ENCODE measurements at regions not wholly inside any gene's neighbourhood (a gene's known extent, or its start where the extent isn't known, plus 50 kb on each side); places are given as distances from the start of the nearest gene placed in this dataset.

- TF ChIP-seq, protein P1, sequence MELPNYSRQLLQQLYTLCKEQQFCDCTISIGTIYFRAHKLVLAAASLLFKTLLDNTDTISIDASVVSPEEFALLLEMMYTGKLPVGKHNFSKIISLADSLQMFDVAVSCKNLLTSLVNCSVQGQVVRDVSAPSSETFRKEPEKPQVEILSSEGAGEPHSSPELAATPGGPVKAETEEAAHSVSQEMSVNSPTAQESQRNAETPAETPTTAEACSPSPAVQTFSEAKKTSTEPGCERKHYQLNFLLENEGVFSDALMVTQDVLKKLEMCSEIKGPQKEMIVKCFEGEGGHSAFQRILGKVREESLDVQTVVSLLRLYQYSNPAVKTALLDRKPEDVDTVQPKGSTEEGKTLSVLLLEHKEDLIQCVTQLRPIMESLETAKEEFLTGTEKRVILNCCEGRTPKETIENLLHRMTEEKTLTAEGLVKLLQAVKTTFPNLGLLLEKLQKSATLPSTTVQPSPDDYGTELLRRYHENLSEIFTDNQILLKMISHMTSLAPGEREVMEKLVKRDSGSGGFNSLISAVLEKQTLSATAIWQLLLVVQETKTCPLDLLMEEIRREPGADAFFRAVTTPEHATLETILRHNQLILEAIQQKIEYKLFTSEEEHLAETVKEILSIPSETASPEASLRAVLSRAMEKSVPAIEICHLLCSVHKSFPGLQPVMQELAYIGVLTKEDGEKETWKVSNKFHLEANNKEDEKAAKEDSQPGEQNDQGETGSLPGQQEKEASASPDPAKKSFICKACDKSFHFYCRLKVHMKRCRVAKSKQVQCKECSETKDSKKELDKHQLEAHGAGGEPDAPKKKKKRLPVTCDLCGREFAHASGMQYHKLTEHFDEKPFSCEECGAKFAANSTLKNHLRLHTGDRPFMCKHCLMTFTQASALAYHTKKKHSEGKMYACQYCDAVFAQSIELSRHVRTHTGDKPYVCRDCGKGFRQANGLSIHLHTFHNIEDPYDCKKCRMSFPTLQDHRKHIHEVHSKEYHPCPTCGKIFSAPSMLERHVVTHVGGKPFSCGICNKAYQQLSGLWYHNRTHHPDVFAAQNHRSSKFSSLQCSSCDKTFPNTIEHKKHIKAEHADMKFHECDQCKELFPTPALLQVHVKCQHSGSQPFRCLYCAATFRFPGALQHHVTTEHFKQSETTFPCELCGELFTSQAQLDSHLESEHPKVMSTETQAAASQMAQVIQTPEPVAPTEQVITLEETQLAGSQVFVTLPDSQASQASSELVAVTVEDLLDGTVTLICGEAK (IDR thresholded peaks at IDR 0.05), result no peak
- TF ChIP-seq, protein P1 (CRISPR knock-in tag; IDR thresholded peaks at IDR 0.05), result no peak
- TF ChIP-seq, protein P2, sequence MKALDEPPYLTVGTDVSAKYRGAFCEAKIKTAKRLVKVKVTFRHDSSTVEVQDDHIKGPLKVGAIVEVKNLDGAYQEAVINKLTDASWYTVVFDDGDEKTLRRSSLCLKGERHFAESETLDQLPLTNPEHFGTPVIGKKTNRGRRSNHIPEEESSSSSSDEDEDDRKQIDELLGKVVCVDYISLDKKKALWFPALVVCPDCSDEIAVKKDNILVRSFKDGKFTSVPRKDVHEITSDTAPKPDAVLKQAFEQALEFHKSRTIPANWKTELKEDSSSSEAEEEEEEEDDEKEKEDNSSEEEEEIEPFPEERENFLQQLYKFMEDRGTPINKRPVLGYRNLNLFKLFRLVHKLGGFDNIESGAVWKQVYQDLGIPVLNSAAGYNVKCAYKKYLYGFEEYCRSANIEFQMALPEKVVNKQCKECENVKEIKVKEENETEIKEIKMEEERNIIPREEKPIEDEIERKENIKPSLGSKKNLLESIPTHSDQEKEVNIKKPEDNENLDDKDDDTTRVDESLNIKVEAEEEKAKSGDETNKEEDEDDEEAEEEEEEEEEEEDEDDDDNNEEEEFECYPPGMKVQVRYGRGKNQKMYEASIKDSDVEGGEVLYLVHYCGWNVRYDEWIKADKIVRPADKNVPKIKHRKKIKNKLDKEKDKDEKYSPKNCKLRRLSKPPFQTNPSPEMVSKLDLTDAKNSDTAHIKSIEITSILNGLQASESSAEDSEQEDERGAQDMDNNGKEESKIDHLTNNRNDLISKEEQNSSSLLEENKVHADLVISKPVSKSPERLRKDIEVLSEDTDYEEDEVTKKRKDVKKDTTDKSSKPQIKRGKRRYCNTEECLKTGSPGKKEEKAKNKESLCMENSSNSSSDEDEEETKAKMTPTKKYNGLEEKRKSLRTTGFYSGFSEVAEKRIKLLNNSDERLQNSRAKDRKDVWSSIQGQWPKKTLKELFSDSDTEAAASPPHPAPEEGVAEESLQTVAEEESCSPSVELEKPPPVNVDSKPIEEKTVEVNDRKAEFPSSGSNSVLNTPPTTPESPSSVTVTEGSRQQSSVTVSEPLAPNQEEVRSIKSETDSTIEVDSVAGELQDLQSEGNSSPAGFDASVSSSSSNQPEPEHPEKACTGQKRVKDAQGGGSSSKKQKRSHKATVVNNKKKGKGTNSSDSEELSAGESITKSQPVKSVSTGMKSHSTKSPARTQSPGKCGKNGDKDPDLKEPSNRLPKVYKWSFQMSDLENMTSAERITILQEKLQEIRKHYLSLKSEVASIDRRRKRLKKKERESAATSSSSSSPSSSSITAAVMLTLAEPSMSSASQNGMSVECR (CRISPR knock-in tag; IDR thresholded peaks at IDR 0.05), result no peak
- TF ChIP-seq, protein P3, sequence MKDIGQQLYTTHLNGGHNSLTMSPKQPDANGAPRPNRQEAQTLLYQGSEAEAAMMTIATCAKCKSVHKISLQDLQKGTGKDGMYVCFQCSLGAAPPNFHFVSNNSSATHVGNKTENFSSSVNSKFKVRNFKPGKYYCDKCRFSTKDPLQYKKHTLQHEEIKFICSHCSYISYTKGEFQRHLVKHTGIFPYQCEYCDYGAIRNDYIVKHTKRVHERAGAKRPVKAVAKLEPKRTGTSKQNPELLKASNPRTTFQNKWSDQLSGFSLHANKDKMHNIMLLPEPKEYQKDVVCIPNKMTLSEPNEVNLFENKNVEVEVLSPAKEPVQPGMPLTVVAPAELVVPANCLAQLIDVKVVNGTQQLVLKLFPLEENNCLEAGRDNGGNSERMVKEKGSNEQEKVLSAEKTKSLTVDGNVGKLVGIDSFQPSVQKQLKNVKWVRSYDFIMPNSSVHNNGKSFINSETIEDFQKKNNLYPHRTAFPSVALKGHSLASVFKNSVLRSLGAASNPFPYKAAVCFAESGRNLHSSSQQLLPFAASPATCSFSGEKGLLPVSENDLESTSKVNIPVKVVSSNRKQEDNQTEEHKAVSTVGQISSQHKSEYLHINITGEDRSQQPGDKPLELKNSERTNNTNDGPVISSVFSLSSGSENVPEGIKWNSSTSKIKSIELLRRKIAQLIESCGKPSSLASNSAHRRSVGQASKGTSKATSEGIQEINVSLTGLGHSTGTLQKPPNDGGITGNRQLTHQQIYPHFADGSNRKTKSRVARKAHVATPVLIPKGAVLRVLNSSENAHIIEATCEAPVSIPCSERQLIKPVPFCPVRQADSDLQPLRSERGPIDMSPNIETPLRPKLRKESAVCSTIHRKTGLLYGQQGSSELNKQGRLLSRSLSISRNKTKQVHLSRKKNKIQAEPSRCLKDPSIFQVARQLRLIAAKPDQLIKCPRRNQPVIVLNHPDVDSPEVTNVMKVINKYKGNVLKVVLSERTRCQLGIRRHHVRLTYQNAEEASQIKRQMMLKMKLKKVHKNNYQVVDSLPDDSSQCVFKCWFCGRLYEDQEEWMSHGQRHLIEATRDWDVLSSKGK (CRISPR knock-in tag; IDR thresholded peaks at IDR 0.05), result no peak
- TF ChIP-seq MYNN (IDR thresholded peaks at IDR 0.05) (no peak), MYNN (CRISPR knock-in tag; IDR thresholded peaks at IDR 0.05) (no peak), CBX8 (IDR thresholded peaks at IDR 0.05; ENCODE audit: borderline replicate concordance, extremely low read depth, low read depth, low read length, poor library complexity, severe bottlenecking) (no peak), ZNF431 (CRISPR knock-in tag; IDR thresholded peaks at IDR 0.05) (no peak), NFYB (IDR thresholded peaks at IDR 0.05; ENCODE audit: extremely low read depth, insufficient read length) (no peak)
Observed at GRCh38 chr9:135032041-135032835, 55.2 kb upstream of the OLFM1 start (continued).
